Motor neuron (in vitro differentiated cells): ENCODE measurements at regions not wholly inside any gene's neighbourhood (a gene's known extent, or its start where the extent isn't known, plus 50 kb on each side); places are given as distances from the start of the nearest gene placed in this dataset.
"Not testable (repeated sequence)": the region's sequence is repeated elsewhere in the genome, so short reads cannot be mapped to it uniquely, and the experiment has no call there.

ENCODE experiments used
- ATAC-seq, 8 experiments: fragments of 200-7000 bp; cut with Tn5 transposase; replicated peaks in 6 of 8; 2 replicates each; pipeline ENCODE4 v1.8.0; 2021; ENCODE audit warnings: mild to moderate bottlenecking in 8 of 8, moderate library complexity in 8 of 8
- H3K27ac ChIP-seq, 2 donors: fragments of 250-450 bp; sonication (Bioruptor Pico); 2 replicates each; pipeline ENCODE4 v1.9.0; 2021; ENCODE audit warnings: antibody characterized with exemption in 2 of 2, mild to moderate bottlenecking in 2 of 2, moderate library complexity in 1 of 2
- H3K4me1 ChIP-seq, 2 donors: fragments of 250-450 bp; sonication (Bioruptor Pico); replicated peaks in 1 of 2; 2 replicates each; pipeline ENCODE4 v1.6.1; 2021; ENCODE audit warnings: antibody characterized with exemption in 2 of 2, mild to moderate bottlenecking in 2 of 2, moderate library complexity in 1 of 2
- H3K4me3 ChIP-seq, 5 donors: fragments of 250-450 bp; sonication (Bioruptor Pico); 2 replicates each; pipeline ENCODE4 v1.9.0; 2021; ENCODE audit warnings: antibody characterized with exemption in 5 of 5, mild to moderate bottlenecking in 5 of 5, moderate library complexity in 4 of 5
- WGBS, 10 experiments: fragments of 450-650 bp; shearing (Covaris generic); methylation state at CpG; one replicate each; pipeline ENCODE4 v1.0.0; 2022; 5-methylcytosine and 5-hydroxymethylcytosine counted together
- in situ Hi-C, 9 experiments: fragments of 400-800 bp; cut with MboI; loops; one replicate each; pipeline ENCODE4 v1.15.0; 2021; ENCODE audit warnings: low sequenced_read_pairs in 9 of 9, low pct_unique_long_range_greater_than_20kb in 2 of 9; ENCODE audit not compliant: unreplicated experiment in 9 of 9

DNA sequence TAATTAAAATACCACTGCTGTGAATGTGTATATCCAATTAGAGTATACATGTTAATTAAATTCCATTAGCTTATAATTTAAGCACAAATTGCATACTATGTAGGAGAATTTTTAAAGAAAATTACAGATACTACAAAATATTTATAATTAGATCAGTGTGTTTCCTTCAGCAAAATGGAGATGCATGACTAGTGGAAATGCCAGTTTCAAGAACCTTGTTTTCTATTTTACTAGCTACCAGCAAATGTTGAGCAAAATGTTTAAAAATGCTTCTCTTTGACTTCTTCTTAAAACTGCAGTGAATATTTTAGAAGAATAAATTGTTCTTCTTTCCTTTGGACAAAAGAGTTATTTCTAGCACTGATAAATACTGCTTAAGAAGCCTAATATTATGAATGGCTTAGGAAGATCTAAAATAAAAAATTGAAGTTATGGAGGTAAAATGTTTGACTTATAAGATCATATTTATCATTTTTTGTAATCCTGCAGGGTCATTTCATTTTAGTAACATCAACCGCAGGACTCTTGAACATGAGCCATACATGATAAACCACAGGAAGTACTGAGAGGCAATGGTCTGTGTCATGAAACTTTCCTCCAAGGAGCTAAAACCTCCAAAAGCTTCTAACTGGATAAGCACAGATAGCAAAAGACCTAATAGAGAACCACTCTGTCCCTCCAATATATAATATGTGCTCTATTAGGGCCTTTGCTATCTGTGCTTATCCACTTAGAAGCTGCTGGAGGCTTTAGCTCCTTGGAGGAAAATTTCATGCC lies 1066.0 kb upstream of the CELF2 start:
- Histone ChIP-seq H3K4me3 (no peak overlapping the region), H3K4me1 (no peaks in the 10 kb centered on the region), H3K27ac (no peak overlapping the region)
- in situ Hi-C loops: no loop called here
- 22 to 100% (median 100%) methylated on average over 1 of the region's 1 CpG; no CpG with 5 or more reads in 3 of the 10 experiments for WGBS, 10 experiments
- ATAC-seq: no peak

- in situ Hi-C loops: no loop called here
- no peak overlapping the region for H3K4me3 ChIP-seq
- no peak overlapping the region for H3K27ac ChIP-seq
- 0 to 80% (median 50%) methylated on average over 1 of the region's 1 CpG; no CpG with 5 or more reads in 1 of the 10 experiments for WGBS, 10 experiments
- ATAC-seq: peak in 2 of 8 experiments; percentile 49 to 100
- H3K4me1 ChIP-seq: no peaks in the 10 kb centered on the region
Measured at GRCh38 chr10:9957351-9957750, 1060.3 kb upstream of the CELF2 start.

DNA sequence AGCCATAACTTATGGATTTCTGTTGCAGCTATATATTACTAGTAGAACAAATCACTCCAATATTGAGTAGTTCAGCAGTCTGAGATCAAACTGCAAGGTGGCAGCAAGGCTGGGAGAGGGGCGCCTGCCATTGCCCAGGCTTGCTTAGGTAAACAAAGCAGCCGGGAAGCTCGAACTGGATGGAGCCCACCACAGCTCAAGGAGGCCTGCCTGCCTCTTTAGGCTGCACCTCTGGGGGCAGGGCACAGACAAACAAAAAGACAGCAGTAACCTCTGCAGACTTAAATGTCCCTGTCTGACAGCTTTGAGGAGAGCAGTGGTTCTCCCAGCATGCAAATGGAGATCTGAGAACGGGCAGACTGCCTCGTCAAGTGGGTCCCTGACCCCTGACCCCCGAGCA lies 1059.8 kb upstream of the CELF2 start:
- ATAC-seq: peak in 1 of 8 experiments; percentile 45
- H3K4me1 ChIP-seq, H3K27ac ChIP-seq, H3K4me3 ChIP-seq, in situ Hi-C loops: not testable (repeated sequence)
- 0 to 100% (median 48%) methylated on average over 1 of the region's 6 CpGs; no CpG with 5 or more reads in 6 of the 10 experiments for WGBS, 10 experiments

DNA sequence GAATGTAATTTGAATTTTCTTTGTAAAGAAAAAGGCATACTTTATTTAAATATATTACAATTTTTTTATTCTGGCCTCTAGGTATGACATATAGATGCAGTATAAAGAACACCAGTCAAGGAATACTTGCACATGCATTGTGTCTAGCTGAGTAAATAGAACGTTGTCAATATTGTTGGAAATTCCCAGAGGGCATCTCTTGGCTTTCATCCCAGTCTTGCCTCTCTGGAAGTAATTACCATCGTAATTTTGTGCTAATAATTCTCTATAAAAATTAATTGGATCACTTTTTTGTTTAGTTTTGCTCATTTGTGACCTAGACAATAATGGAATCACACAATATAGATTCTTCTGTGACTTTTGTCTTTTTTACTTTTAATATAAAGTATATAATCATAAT lies 1052.3 kb upstream of the CELF2 start:
- WGBS, 10 experiments: 0 to 80% (median 69%) methylated on average over 1 to 2 of the region's 2 CpGs; no CpG with 5 or more reads in 1 of the 10 experiments
- in situ Hi-C loops: no loop called here
- peak in 1 of 8 experiments; percentile 32 for ATAC-seq
- H3K4me1 ChIP-seq: no peaks in the 10 kb centered on the region
- no peak overlapping the region for H3K27ac ChIP-seq
- no peak overlapping the region for H3K4me3 ChIP-seq

DNA sequence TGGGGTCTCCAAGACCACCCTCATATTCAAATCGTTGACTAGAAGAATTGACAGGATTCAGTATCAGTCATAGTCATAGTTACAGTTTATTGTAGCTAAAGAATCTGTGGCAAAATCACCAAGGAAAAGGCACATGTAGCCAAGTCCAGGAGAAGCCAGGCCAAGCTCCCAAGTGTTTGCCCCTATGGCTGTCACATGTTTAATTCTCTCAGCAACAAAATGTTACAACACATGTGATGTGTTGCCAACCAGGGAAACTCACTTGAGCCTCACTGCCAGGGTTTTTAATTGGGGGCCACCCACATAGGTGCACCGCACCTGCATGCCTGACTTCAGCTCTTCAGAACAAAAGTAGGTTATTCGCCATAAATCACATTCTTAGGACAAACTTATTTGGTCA lies 1030.9 kb upstream of the CELF2 start:
- in situ Hi-C loops: no loop called here
- WGBS, 10 experiments: 0 to 100% (median 82%) methylated on average over 1 to 3 of the region's 3 CpGs; no CpG with 5 or more reads in 2 of the 10 experiments
- no peak for ATAC-seq

GRCh38 chr10:9987197-9987596 lies 1030.5 kb upstream of the CELF2 start:
- 11 to 100% (median 89%) methylated on average over 1 to 5 of the region's 5 CpGs for WGBS, 10 experiments
- ATAC-seq: no peak
- Histone ChIP-seq H3K4me1 (no peaks in the 10 kb centered on the region), H3K27ac (no peak overlapping the region), H3K4me3 (no peak overlapping the region)
- in situ Hi-C loops: no loop called here

More for the DNA sequence above, 1030.9 kb upstream of the CELF2 start:
- H3K27ac ChIP-seq: no peak overlapping the region
- no peak overlapping the region for H3K4me3 ChIP-seq
- H3K4me1 ChIP-seq: no peaks in the 10 kb centered on the region

DNA sequence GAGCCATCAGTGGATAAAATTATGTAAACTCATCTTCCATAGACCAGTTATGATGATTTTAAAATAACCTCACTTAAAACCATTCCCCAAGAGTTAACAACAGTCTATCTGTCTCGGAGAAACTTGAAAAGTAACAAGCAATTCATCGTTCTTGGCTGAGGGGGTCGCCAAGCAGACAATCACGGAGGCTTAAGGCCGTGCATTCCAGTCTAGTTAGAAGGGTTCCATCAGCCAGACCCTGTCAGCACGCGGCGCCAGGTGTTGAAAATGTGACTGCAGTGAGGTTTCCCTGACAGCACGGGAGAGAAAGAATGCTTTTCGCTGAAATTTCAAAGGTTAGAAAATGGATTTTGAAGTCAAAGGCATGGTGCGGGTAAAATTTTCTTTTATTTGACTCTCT lies 1025.0 kb upstream of the CELF2 start:
- Histone ChIP-seq H3K27ac (no peak overlapping the region), H3K4me1 (no peaks in the 10 kb centered on the region), H3K4me3 (no peak overlapping the region)
- in situ Hi-C loops: no loop called here
- ATAC-seq: no peak
- WGBS, 10 experiments: 4 to 80% (median 54%) methylated on average over 2 to 11 of the region's 11 CpGs

GRCh38 chr10:9994131-9994530 lies 1023.5 kb upstream of the CELF2 start:
- ATAC-seq: no peak
- H3K27ac ChIP-seq: no peak overlapping the region
- in situ Hi-C loops: no loop called here
- H3K4me3 ChIP-seq: no peak overlapping the region
- 0 to 94% (median 70%) methylated on average over 1 to 3 of the region's 3 CpGs for WGBS, 10 experiments
- H3K4me1 ChIP-seq: no peaks in the 10 kb centered on the region

GRCh38 chr10:9999627-10000026 lies 1018.0 kb upstream of the CELF2 start:
- H3K4me3 ChIP-seq: no peak overlapping the region
- no peak for ATAC-seq
- H3K4me1 ChIP-seq: no peaks in the 10 kb centered on the region
- WGBS, 10 experiments: 16 to 100% (median 63%) methylated on average over 1 to 5 of the region's 5 CpGs; no CpG with 5 or more reads in 2 of the 10 experiments
- H3K27ac ChIP-seq: no peak overlapping the region
- in situ Hi-C loops: no loop called here

DNA sequence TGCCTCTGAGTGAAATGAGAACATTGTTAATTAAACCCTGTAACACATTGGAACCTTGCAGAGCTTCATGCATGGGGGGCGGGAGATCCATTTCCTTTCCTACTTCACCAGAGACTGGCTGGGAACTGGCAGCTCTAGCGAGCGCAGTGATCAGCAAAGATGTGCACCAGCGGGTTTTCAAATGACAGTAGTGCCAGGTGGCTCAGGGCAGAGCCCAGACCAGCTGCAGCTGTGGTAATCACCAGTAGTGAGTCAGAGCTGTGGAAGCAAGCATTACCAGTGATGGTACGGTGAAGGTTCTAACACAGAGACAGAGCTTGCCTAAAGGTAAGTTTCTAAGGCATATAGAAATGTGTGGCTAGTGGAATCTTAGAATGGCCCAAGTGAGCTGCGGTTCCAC lies 1009.7 kb upstream of the CELF2 start:
- peak in 1 of 8 experiments; percentile 70 for ATAC-seq
- no peak overlapping the region for H3K4me3 ChIP-seq
- H3K27ac ChIP-seq: no peak overlapping the region
- no peaks in the 10 kb centered on the region for H3K4me1 ChIP-seq
- in situ Hi-C loops: no loop called here
- 0 to 100% (median 69%) methylated on average over 1 to 5 of the region's 6 CpGs; no CpG with 5 or more reads in 2 of the 10 experiments for WGBS, 10 experiments

- Histone ChIP-seq H3K27ac (no peak overlapping the region), H3K4me1 (no peaks in the 10 kb centered on the region), H3K4me3 (no peak overlapping the region)
- ATAC-seq: no peak
- WGBS, 10 experiments: 3 to 100% (median 68%) methylated on average over 1 to 2 of the region's 2 CpGs
- in situ Hi-C loops: no loop called here
Measured at GRCh38 chr10:10010397-10010796, 1007.3 kb upstream of the CELF2 start.

- in situ Hi-C loops: no loop called here
- Histone ChIP-seq H3K4me3 (no peak overlapping the region), H3K4me1 (no peaks in the 10 kb centered on the region), H3K27ac (no peak overlapping the region)
- no peak for ATAC-seq
- WGBS, 10 experiments: 55 to 100% (median 86%) methylated on average over 1 of the region's 1 CpG; no CpG with 5 or more reads in 7 of the 10 experiments
Measured at GRCh38 chr10:10014846-10015245, 1002.8 kb upstream of the CELF2 start.

- WGBS, 10 experiments: 33 to 100% (median 73%) methylated on average over 1 to 5 of the region's 5 CpGs; no CpG with 5 or more reads in 1 of the 10 experiments
- ATAC-seq: no peak
- in situ Hi-C loops: no loop called here
Measured at GRCh38 chr10:10017716-10018115, 1000.0 kb upstream of the CELF2 start.

DNA sequence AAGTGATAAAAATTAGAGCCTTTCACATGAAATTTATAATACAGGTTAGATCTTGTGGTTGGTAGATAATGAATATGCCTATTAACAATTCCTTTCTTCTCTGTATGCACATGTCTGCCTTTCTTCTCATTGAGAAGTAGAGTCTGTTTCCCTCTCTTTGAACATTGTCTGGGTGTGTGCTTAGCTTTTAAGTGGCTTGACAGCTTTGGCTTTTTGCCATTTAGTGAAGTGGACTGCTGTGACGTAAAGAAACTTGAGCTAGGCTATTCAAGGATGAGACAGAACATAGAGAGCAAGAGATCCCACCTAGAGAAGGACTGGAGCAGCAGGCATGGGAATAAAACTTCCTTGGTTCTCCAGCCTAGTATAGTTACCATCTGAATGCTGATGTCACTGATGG lies 996.7 kb upstream of the CELF2 start:
- 0 to 80% (median 57%) methylated on average over 1 of the region's 1 CpG; no CpG with 5 or more reads in 3 of the 10 experiments for WGBS, 10 experiments
- in situ Hi-C loops: no loop called here
- ATAC-seq: peak in 1 of 8 experiments; percentile 63
- Histone ChIP-seq H3K4me3 (no peak overlapping the region), H3K27ac (no peak overlapping the region), H3K4me1 (no peaks in the 10 kb centered on the region)

More at GRCh38 chr10:10017716-10018115, 1000.0 kb upstream of the CELF2 start:
- Histone ChIP-seq H3K27ac (no peak overlapping the region), H3K4me1 (no peaks in the 10 kb centered on the region), H3K4me3 (no peak overlapping the region)
